ENCODE measurements at regions not wholly inside any gene's neighbourhood (a gene's known extent, or its start where the extent isn't known, plus 50 kb on each side); places are given as distances from the start of the nearest gene placed in this dataset.

- no peak for FAIRE-seq
- no peak for TF ChIP-seq POLR2A (IDR thresholded peaks at IDR 0.05; ENCODE audit: low read depth, low read length)
- DNase-seq (ENCODE audit: insufficient read length, low spot score), result no peak
These were observed 83.2 kb upstream of the EYA4 start for GRCh38 chr6:133157995-133158394.

GRCh38 chr6:133159255-133159795, 81.8 kb upstream of the EYA4 start:
- TF ChIP-seq POLR2A (IDR thresholded peaks at IDR 0.05; ENCODE audit: low read depth, low read length), result no peak
- no peak for FAIRE-seq
- DNase-seq (ENCODE audit: insufficient read length, low spot score), result no peak

GRCh38 chr6:133160536-133160935, 80.6 kb upstream of the EYA4 start:
- FAIRE-seq, result no peak
- TF ChIP-seq POLR2A (IDR thresholded peaks at IDR 0.05; ENCODE audit: low read depth, low read length), result no peak

GRCh38 chr6:133165235-133165634, 75.9 kb upstream of the EYA4 start:
- no peak for TF ChIP-seq POLR2A (IDR thresholded peaks at IDR 0.05; ENCODE audit: low read depth, low read length)
- no peak for FAIRE-seq

More at GRCh38 chr6:133160536-133160935, 80.6 kb upstream of the EYA4 start:
- no peak for DNase-seq (ENCODE audit: insufficient read length, low spot score)

GRCh38 chr6:133166766-133167165, 74.4 kb upstream of the EYA4 start:
- no peak for TF ChIP-seq POLR2A (IDR thresholded peaks at IDR 0.05; ENCODE audit: low read depth, low read length)
- DNase-seq (ENCODE audit: insufficient read length, low spot score) (no peak), FAIRE-seq (no peak)

More at GRCh38 chr6:133165235-133165634, 75.9 kb upstream of the EYA4 start:
- no peak for DNase-seq (ENCODE audit: insufficient read length, low spot score)

- no peak for FAIRE-seq
- no peak for DNase-seq (ENCODE audit: insufficient read length, low spot score)
- no peak for TF ChIP-seq POLR2A (IDR thresholded peaks at IDR 0.05; ENCODE audit: low read depth, low read length)
These were observed 71.3 kb upstream of the EYA4 start for GRCh38 chr6:133169901-133170300.

GRCh38 chr6:133170602-133171001, 70.6 kb upstream of the EYA4 start:
- no peak for TF ChIP-seq POLR2A (IDR thresholded peaks at IDR 0.05; ENCODE audit: low read depth, low read length)
- FAIRE-seq, result no peak
- DNase-seq (ENCODE audit: insufficient read length, low spot score), result no peak

GRCh38 chr6:133171989-133172604, 69.1 kb upstream of the EYA4 start:
- TF ChIP-seq POLR2A (IDR thresholded peaks at IDR 0.05; ENCODE audit: low read depth, low read length), result no peak
- no peak for DNase-seq (ENCODE audit: insufficient read length, low spot score)

GRCh38 chr6:133173276-133173675, 67.9 kb upstream of the EYA4 start:
- TF ChIP-seq POLR2A (IDR thresholded peaks at IDR 0.05; ENCODE audit: low read depth, low read length), result no peak
- FAIRE-seq (no peak), DNase-seq (ENCODE audit: insufficient read length, low spot score) (no peak)

More at GRCh38 chr6:133171989-133172604, 69.1 kb upstream of the EYA4 start:
- no peak for FAIRE-seq

- TF ChIP-seq POLR2A (IDR thresholded peaks at IDR 0.05; ENCODE audit: low read depth, low read length), result no peak
- FAIRE-seq (no peak), DNase-seq (ENCODE audit: insufficient read length, low spot score) (no peak)
These were observed 61.7 kb upstream of the EYA4 start for GRCh38 chr6:133179481-133179880.

- FAIRE-seq, result no peak
- TF ChIP-seq POLR2A (IDR thresholded peaks at IDR 0.05; ENCODE audit: low read depth, low read length), result no peak
- DNase-seq (ENCODE audit: insufficient read length, low spot score), result no peak
These were observed 57.5 kb upstream of the EYA4 start for GRCh38 chr6:133183691-133184090.

GRCh38 chr6:133184798-133185372, 56.3 kb upstream of the EYA4 start:
- no peak for TF ChIP-seq POLR2A (IDR thresholded peaks at IDR 0.05; ENCODE audit: low read depth, low read length)
- FAIRE-seq (no peak), DNase-seq (ENCODE audit: insufficient read length, low spot score) (no peak)

GRCh38 chr6:133185731-133186130, 55.4 kb upstream of the EYA4 start:
- FAIRE-seq, result no peak
- DNase-seq (ENCODE audit: insufficient read length, low spot score), result no peak
- no peak for TF ChIP-seq POLR2A (IDR thresholded peaks at IDR 0.05; ENCODE audit: low read depth, low read length)

GRCh38 chr6:133187114-133187513, 54.0 kb upstream of the EYA4 start:
- no peak for FAIRE-seq
- no peak for TF ChIP-seq POLR2A (IDR thresholded peaks at IDR 0.05; ENCODE audit: low read depth, low read length)

More at GRCh38 chr6:133187114-133187513, 54.0 kb upstream of the EYA4 start:
- no peak for DNase-seq (ENCODE audit: insufficient read length, low spot score)

Data from H54 (cell line).